Head of caudate nucleus (tissue), 42 donors: ENCODE measurements at regions not wholly inside any gene's neighbourhood (a gene's known extent, or its start where the extent isn't known, plus 50 kb on each side); places are given as distances from the start of the nearest gene placed in this dataset.
A peak's percentile ranks its signal among the peaks of the same experiment; 100 is the strongest.

Source experiments
- DNase-seq, 42 donors: peaks; one replicate each; pipeline versions ENCODE4 v3.0.0 to v3.0.0-alpha.2; 2020 to 2021; ENCODE audit warnings: mixed read lengths in 7 of 42
- intact Hi-C: fragments of 100-400 bp; cut with DNase I; formaldehyde crosslinking; loops from one replicate; pipeline ENCODE4 v1.15.0; 2022

DNA sequence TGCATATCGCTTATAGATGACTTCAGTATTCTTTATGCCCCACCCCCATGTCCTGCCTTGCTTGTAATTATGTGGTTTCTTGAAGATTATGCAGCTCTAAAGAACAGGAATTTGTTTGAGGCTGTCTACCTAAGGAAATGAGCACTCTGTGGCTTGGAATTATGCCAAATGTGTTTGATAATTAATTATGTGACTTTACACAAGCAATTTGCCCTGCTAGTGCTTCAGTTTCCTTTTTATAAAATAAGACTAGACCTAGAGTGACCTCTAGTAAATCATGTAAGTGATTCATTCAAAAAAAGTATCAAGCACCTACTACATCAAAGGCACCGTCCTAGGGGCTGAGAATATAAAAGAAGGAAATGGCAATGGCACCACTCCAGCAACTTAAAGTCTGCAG, 491.5 kb upstream of the KIRREL3 start:
- DNase-seq: no peak
- intact Hi-C loops: no loop called here

- no peak for DNase-seq
- intact Hi-C loops: no loop called here
Observed at GRCh38 chr11:127491589-127491988, 491.0 kb upstream of the KIRREL3 start.

DNA sequence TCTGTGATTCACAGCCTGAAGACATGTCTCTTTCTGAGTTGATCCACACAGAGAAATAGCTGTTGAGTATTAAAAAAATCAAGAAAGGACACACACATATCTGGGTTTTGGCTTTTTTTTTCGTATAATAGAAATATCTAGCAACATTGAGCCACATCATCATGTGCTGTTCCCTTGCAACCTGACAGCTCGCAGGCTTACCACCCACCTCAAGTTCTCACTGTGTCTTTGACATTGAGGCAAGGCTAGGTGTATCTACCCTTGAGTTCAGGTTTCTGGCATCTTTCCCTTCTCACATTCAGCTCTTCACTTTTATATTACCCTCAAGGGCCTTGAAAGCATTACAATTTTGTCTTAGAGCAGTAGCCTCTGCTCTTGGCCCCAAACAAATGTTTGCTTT, 490.3 kb upstream of the KIRREL3 start:
- intact Hi-C loops: no loop called here
- peak in 29 of 42 donors; percentile 6 to 73 (median 25) for DNase-seq

DNA sequence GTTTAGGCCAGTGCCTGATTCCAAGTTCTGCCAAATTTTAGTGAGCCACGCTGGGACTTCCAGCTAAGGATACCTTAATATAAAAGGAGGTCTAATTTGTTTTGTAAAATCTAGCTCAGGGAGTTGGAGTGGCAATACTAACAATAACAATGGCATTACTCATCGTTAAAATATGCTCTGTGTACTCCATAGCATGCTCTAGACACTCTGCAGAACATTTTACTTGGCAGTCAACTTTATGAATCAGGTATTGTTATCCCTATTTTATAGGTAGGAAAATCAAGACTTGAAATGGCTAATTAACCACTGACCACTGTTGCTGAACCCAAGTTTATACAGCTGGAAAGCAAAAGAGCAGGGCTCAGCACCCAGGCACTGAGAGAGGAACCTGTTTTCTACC, 485.0 kb upstream of the KIRREL3 start:
- no peak for DNase-seq
- intact Hi-C loops: no loop called here

DNA sequence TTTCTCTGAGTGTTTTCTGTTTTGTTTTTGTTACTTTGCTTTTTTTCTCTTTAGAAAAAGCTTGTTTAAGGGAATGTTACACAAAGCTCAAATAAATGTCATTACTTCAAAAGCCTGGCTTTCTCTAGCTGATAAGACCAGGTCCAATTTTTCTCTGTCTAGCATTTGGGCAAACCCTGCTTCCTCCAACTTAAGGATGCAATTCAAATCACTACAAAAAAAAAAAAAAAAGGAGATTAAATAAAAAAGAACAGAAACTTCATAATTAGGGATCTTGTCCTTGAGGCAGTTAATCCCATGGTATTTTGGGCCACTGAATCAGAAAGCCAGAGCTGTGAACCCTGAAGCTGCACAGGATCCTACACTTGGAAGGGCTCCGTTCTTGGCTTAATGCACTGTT, 480.8 kb upstream of the KIRREL3 start:
- no peak for DNase-seq
- intact Hi-C loops: no loop called here

GRCh38 chr11:127478826-127479225, 478.3 kb upstream of the KIRREL3 start:
- intact Hi-C loops: no loop called here
- no peak for DNase-seq

DNA sequence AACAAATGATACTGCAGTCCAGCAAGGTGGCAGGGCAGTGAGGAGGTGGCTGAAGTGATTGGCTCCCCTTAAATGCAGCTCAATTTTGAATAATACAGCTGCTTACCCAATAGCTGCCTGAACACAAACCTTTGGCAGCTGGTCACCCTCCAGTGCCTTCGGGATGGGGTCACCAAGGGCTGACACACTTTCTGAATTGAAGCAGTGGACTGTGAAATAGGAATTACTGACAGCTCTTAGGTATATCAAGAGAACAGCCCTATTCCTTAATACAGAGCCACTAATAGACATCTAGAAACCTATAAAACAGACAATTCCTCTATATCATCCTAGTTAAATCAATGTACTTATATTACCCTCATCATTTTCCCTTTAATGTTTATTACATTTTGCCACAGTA, 474.2 kb upstream of the KIRREL3 start:
- no peak for DNase-seq
- intact Hi-C loops: no loop called here

- DNase-seq: no peak
- intact Hi-C loops: no loop called here
Observed at GRCh38 chr11:127472505-127472904, 471.9 kb upstream of the KIRREL3 start.

DNA sequence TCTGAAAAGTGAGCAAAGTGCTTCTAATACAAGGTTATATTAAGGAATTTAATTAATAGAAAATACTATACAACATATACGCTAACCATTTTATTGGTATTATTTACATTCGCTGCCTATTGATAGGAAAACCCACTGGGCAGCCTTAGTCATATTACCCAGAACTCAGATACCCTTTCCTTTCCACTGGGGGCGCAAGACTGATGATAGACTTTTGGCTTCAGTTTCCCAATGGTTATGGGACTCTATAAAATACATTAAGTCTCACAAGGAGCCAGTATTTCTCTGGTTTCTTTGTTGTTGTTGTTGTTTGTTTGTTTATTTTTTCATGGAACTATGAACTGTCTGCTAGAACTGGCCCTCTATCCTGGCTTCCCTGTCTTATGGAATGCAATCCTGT, 471.1 kb upstream of the KIRREL3 start:
- no peak for DNase-seq
- intact Hi-C loops: no loop called here

DNA sequence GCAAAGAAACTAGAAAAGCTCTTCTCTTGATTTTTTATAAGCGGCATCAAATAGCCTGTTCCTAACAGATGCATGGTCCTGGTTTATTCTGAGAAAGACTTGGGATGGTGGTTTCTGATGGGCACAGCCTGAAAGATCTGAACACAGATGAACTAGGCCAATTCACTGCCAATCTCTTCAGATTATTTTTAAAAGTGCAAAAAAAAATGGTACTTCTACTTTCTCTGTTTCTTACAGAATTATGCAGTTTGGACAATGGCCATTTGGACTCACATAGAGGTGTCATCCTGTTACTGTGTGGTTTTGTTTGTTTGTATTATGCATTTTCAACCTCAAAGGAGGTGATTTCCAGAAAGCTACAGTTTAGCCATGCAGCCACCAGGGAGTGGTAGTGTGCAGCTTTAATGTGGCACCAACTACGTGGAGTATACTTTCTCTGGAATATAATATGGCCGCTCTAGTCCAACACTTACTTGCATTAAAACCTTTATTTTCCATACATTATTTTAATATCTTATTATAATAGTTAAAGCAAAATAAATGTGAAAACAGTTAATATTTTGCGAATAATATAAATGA, 469.8 kb upstream of the KIRREL3 start:
- DNase-seq: no peak

GRCh38 chr11:127464325-127464724, 463.8 kb upstream of the KIRREL3 start:
- DNase-seq: no peak
- intact Hi-C loops: no loop called here

More for the DNA sequence above, 469.8 kb upstream of the KIRREL3 start:
- intact Hi-C loops: no loop called here

GRCh38 chr11:127462065-127462344, 461.4 kb upstream of the KIRREL3 start:
- no peak for DNase-seq
- intact Hi-C loops: no loop called here

DNA sequence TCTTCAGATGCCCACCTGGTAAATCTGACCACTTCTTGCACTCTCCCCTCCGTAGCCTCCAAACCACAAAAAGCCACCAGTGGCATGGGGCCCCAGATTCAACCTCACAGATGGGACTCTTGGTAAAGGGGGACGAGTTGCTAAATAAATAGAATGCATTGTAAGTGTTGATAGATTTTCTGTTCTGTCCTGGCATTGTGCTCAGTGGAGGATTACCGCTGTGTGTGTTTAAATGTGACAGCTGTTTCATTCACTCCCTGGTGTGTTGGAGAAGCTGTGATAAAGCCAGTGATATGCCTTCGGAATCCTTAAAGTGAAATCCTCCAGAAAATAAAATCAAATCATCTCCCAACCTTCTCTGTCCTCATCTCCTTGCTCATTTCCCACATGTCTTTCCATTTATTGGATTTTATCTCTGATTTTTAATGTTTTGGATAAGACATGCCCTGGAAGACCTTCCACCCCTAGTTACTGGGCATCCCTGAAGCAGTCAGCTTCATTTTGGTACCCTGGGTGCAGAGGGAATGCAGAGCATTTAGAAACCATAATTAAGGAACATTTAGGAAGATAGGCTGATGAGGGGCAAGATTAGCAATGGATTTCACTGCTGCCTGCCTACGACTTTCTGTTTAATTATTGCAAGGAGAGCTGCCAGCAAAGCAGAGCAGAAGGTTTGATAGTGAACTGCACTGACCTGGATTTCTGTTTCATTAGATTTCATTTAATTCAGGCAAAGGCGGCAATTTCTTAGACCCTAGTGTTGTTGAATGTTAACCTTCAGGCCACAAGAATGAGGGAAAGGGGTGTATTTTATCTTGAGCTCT, 460.9 kb upstream of the KIRREL3 start:
- intact Hi-C loops: no loop called here
- DNase-seq: no peak

- no peak for DNase-seq
- intact Hi-C loops: no loop called here
Observed at GRCh38 chr11:127458561-127458960, 458.0 kb upstream of the KIRREL3 start.

- intact Hi-C loops: no loop called here
- DNase-seq: no peak
Observed at GRCh38 chr11:127454856-127455255, 454.3 kb upstream of the KIRREL3 start.

- no peak for DNase-seq
- intact Hi-C loops: no loop called here
Observed at GRCh38 chr11:127452533-127452932, 452.0 kb upstream of the KIRREL3 start.

DNA sequence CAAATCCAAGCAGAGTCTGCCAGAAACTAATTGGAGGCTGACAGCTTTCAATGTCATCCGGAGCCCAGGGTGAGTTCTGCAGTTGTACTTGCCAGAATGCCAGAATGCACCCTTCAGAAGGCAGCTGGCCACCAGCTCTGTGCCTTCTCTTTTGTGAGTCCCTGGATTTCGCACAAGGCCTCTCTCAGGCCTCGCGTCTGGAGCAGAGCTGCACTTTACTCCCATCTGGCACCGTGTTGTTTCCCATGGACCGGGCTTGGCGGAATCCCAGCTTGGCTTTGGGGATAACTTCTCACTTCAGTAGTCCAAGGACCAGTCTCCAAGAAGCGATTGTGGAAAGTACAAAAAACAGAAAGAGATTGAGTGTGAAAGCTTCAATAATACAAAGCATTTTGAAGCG, 451.3 kb upstream of the KIRREL3 start:
- DNase-seq: peak; percentile 31 to 88 (median 73)
- intact Hi-C loops: no loop called here

DNA sequence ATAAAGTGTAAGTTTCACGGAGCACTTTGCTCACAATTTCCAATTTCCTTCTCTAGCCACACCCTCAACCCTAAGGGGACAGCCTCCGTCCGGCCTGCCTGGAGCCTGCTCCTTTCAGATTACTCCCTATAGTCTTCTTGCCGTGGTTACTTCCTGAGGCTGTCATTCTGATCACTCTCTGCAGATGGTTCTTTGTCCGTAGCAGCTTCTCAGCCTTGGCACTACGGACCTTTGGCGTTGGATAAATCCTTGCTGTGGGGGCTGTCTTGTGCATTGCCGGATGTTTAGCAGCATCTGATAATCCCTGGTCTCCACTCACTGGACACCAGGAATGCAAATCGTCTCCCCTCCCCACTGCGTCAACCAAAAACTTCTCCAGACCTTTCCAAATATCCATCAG, 447.5 kb upstream of the KIRREL3 start:
- intact Hi-C loops: no loop called here

GRCh38 chr11:127445476-127445875, 444.9 kb upstream of the KIRREL3 start:
- DNase-seq: no peak

More for the DNA sequence above, 447.5 kb upstream of the KIRREL3 start:
- DNase-seq: no peak

DNA sequence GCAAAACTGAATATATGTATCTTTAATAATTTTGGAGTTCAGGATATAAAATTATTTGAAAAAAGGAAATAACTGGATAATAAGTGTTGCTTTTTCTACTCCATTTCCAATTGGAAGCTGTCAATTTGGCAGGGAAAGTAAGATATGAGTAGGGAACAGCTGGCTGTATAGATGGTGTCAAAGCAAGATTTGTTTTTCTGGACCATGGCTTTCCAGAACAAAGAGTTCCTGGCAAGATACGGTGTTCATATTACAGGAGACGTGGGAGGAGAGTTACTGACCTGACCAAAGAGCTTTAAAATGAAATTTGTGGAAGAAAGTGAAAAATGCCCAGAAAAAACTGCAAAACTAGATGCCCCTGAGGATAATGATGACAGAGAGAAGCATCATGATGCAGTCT, 442.7 kb upstream of the KIRREL3 start:
- no peak for DNase-seq
- intact Hi-C loops: no loop called here

More at GRCh38 chr11:127445476-127445875, 444.9 kb upstream of the KIRREL3 start:
- intact Hi-C loops: no loop called here

DNA sequence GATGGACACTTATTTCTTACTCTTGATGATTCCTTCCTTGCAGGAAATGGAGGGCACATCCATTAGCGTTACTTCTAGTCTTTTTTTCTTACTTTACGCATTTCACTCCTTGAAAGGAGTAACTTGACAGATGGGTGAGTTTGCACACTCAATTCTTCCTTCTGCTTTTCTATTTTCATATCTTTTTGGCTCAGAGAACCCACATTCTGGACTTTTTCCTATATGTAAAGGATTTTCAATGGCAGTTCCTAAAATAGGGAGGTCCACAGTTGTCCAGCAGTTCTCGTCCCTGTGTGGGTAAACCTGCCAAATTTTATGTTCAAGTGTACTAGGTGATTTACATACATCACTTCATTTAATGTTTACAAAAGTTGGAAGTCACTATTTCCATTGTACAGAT, 440.0 kb upstream of the KIRREL3 start:
- DNase-seq: no peak
- intact Hi-C loops: no loop called here
